Jurkat, Clone E6-1 (cell line): ENCODE measurements at regions not wholly inside any gene's neighbourhood (a gene's known extent, or its start where the extent isn't known, plus 50 kb on each side); places are given as distances from the start of the nearest gene placed in this dataset.
A peak's percentile ranks its signal among the peaks of the same experiment; 100 is the strongest.

Experiments
- DNase-seq: peaks from one replicate; pipeline ENCODE4 v3.0.0-alpha.2; 2011; ENCODE audit warnings: low read depth, low spot score
- H3K4me3 ChIP-seq: 2 replicates; pipeline ENCODE4 v1.5.1; 2011; ENCODE audit warnings: mild to moderate bottlenecking, low read length, control low read depth, moderate library complexity

- no peak for DNase-seq
- H3K4me3 ChIP-seq, result no peak overlapping the region
These were observed 225.7 kb downstream of the SIPA1L2 start for GRCh38 chr1:232404227-232404626.

GRCh38 chr1:232403017-232403714, 226.8 kb downstream of the SIPA1L2 start:
- H3K4me3 ChIP-seq, result no peak overlapping the region
- no peak for DNase-seq

- peak overlapping the region; percentile 20 for H3K4me3 ChIP-seq
- peak; percentile 96 for DNase-seq
These were observed 231.1 kb downstream of the SIPA1L2 start for GRCh38 chr1:232398823-232399222.

- no peak overlapping the region for H3K4me3 ChIP-seq
- DNase-seq, result no peak
These were observed 236.3 kb downstream of the SIPA1L2 start for GRCh38 chr1:232393444-232394146.

GRCh38 chr1:232393010-232393409, 236.9 kb downstream of the SIPA1L2 start:
- DNase-seq, result no peak
- no peak overlapping the region for H3K4me3 ChIP-seq

GRCh38 chr1:232390590-232390989, 239.3 kb downstream of the SIPA1L2 start:
- H3K4me3 ChIP-seq, result no peak overlapping the region
- DNase-seq, result no peak

GRCh38 chr1:232389744-232390143, 240.2 kb downstream of the SIPA1L2 start:
- H3K4me3 ChIP-seq, result no peak overlapping the region
- no peak for DNase-seq

GRCh38 chr1:232388363-232388762, 241.6 kb downstream of the SIPA1L2 start:
- DNase-seq, result no peak
- no peak overlapping the region for H3K4me3 ChIP-seq

- DNase-seq, result peak; percentile 54
- no peak overlapping the region for H3K4me3 ChIP-seq
These were observed 243.0 kb downstream of the SIPA1L2 start for GRCh38 chr1:232386721-232387510.

GRCh38 chr1:232386294-232386693, 243.6 kb downstream of the SIPA1L2 start:
- H3K4me3 ChIP-seq, result no peak overlapping the region
- DNase-seq, result no peak

GRCh38 chr1:232385221-232385620, 244.7 kb downstream of the SIPA1L2 start:
- no peak overlapping the region for H3K4me3 ChIP-seq
- no peak for DNase-seq

- no peak for DNase-seq
- H3K4me3 ChIP-seq, result no peak overlapping the region
These were observed 245.6 kb downstream of the SIPA1L2 start for GRCh38 chr1:232384171-232384883.

GRCh38 chr1:232383455-232384123, 246.3 kb downstream of the SIPA1L2 start:
- no peak overlapping the region for H3K4me3 ChIP-seq
- no peak for DNase-seq

GRCh38 chr1:232382671-232383070, 247.3 kb downstream of the SIPA1L2 start:
- no peak for DNase-seq
- H3K4me3 ChIP-seq, result no peak overlapping the region

- no peak for DNase-seq
- H3K4me3 ChIP-seq, result no peak overlapping the region
These were observed 248.4 kb downstream of the SIPA1L2 start for GRCh38 chr1:232381394-232382100.

GRCh38 chr1:232380596-232380995, 249.3 kb downstream of the SIPA1L2 start:
- no peak for DNase-seq
- H3K4me3 ChIP-seq, result no peak overlapping the region

- no peak for DNase-seq
- H3K4me3 ChIP-seq, result no peak overlapping the region
These were observed 249.8 kb downstream of the SIPA1L2 start for GRCh38 chr1:232380131-232380530.

- DNase-seq, result no peak
- no peak overlapping the region for H3K4me3 ChIP-seq
These were observed 250.9 kb downstream of the SIPA1L2 start for GRCh38 chr1:232379063-232379434.
